Activated CD8-positive, alpha-beta memory T cell treated with anti-CD3 and anti-CD28 coated beads for 1 hour (primary cell): ENCODE measurements at regions not wholly inside any gene's neighbourhood (a gene's known extent, or its start where the extent isn't known, plus 50 kb on each side); places are given as distances from the start of the nearest gene placed in this dataset.
"Not testable (repeated sequence)": the region's sequence is repeated elsewhere in the genome, so short reads cannot be mapped to it uniquely, and the experiment has no call there.

ENCODE experiments used
- DNase-seq, 2 donors: peaks; one replicate each; pipeline ENCODE4 v3.0.0-alpha.2; 2020; ENCODE audit warnings: low read depth in 1 of 2; ENCODE audit errors: extremely low read depth in 1 of 2

GRCh38 chr1:168825129-168825528 lies 96.1 kb upstream of the DPT start:
- no peak for DNase-seq

GRCh38 chr1:168825820-168826219 lies 96.8 kb upstream of the DPT start:
- DNase-seq, result no peak

GRCh38 chr1:168826269-168826668 lies 97.3 kb upstream of the DPT start:
- DNase-seq, result no peak

- DNase-seq, result no peak
These were observed 98.6 kb upstream of the DPT start for GRCh38 chr1:168827557-168827956.

- no peak for DNase-seq
These were observed 100.9 kb upstream of the DPT start for GRCh38 chr1:168829876-168830275.

GRCh38 chr1:168830562-168830961 lies 101.6 kb upstream of the DPT start:
- no peak for DNase-seq

GRCh38 chr1:168832661-168833060 lies 103.7 kb upstream of the DPT start:
- no peak for DNase-seq

GRCh38 chr1:168833362-168833761 lies 104.4 kb upstream of the DPT start:
- DNase-seq, result no peak

- DNase-seq, result no peak
These were observed 104.8 kb upstream of the DPT start for GRCh38 chr1:168833801-168834224.

- no peak for DNase-seq
These were observed 105.3 kb upstream of the DPT start for GRCh38 chr1:168834225-168834872.

- DNase-seq, result no peak
These were observed 106.2 kb upstream of the DPT start for GRCh38 chr1:168835176-168835575.

GRCh38 chr1:168835791-168836190 lies 106.8 kb upstream of the DPT start:
- no peak for DNase-seq

GRCh38 chr1:168836469-168836868 lies 107.5 kb upstream of the DPT start:
- DNase-seq, result no peak

- DNase-seq, result not testable (repeated sequence)
These were observed 108.2 kb upstream of the DPT start for GRCh38 chr1:168837230-168837629.

- no peak for DNase-seq
These were observed 113.3 kb upstream of the DPT start for GRCh38 chr1:168842306-168842705.

- DNase-seq, result no peak
These were observed 113.9 kb upstream of the DPT start for GRCh38 chr1:168842916-168843315.

- no peak for DNase-seq
These were observed 114.4 kb upstream of the DPT start for GRCh38 chr1:168843401-168843800.

GRCh38 chr1:168843950-168844349 lies 114.9 kb upstream of the DPT start:
- DNase-seq, result no peak

GRCh38 chr1:168845140-168845539 lies 116.1 kb upstream of the DPT start:
- no peak for DNase-seq

- no peak for DNase-seq
These were observed 119.0 kb upstream of the DPT start for GRCh38 chr1:168848051-168848450.

GRCh38 chr1:168861421-168862004 lies 132.5 kb upstream of the DPT start:
- DNase-seq, result no peak

- DNase-seq, result no peak
These were observed 134.8 kb upstream of the DPT start for GRCh38 chr1:168863772-168864171.

- no peak for DNase-seq
These were observed 135.3 kb upstream of the DPT start for GRCh38 chr1:168864266-168864665.
